ENCODE measurements at regions not wholly inside any gene's neighbourhood (a gene's known extent, or its start where the extent isn't known, plus 50 kb on each side); places are given as distances from the start of the nearest gene placed in this dataset.

GRCh38 chr11:11090495-11090894 lies 232.6 kb upstream of the ZBED5 start (continued):
- TF ChIP-seq ZNF532 (CRISPR knock-in tag; IDR thresholded peaks at IDR 0.05; ENCODE audit: borderline replicate concordance) (no peak), NFE2L1 (CRISPR knock-in tag; IDR thresholded peaks at IDR 0.05) (no peak), RORB (CRISPR knock-in tag; IDR thresholded peaks at IDR 0.05) (no peak), OVOL2 (CRISPR knock-in tag; IDR thresholded peaks at IDR 0.05; ENCODE audit: borderline replicate concordance) (no peak), ZNF396 (CRISPR knock-in tag; IDR thresholded peaks at IDR 0.05; ENCODE audit: borderline replicate concordance) (no peak), AR (CRISPR knock-in tag; IDR thresholded peaks at IDR 0.05) (no peak), ETV6 (CRISPR knock-in tag; IDR thresholded peaks at IDR 0.05) (no peak), MLX (CRISPR knock-in tag; IDR thresholded peaks at IDR 0.05) (no peak)

GRCh38 chr11:11089805-11090204 lies 232.0 kb upstream of the ZBED5 start:
- H3K4me1 Mint-ChIP-seq: peaks cover 5% of the 10 kb centered on the region
- H3K9me3 Mint-ChIP-seq: peaks cover 53% of the 10 kb centered on the region
- ChIA-PET CTCF (no interaction called here), POLR2A (no interaction called here)
- no peak overlapping the region for H3K27ac Mint-ChIP-seq
- no peak for ATAC-seq
- no peak for DNase-seq (ENCODE audit: low spot score)
- H3K27me3 Mint-ChIP-seq (ENCODE audit: low read depth): peaks cover 4% of the 10 kb centered on the region
- no peak overlapping the region for H3K4me3 Mint-ChIP-seq
- H3K36me3 Mint-ChIP-seq: peaks cover 32% of the 10 kb centered on the region
- TF ChIP-seq ATF6 (CRISPR knock-in tag; IDR thresholded peaks at IDR 0.05) (no peak), PRDM15 (CRISPR knock-in tag; IDR thresholded peaks at IDR 0.05) (no peak), FOXP4 (CRISPR knock-in tag; IDR thresholded peaks at IDR 0.05) (no peak), ZNF121 (CRISPR knock-in tag; IDR thresholded peaks at IDR 0.05) (no peak), STAT6 (CRISPR knock-in tag; conservative IDR thresholded peaks at IDR 0.05; ENCODE audit: low read depth) (no peak), TP53 (CRISPR knock-in tag; IDR thresholded peaks at IDR 0.05) (no peak), FOXJ3 (CRISPR knock-in tag; IDR thresholded peaks at IDR 0.05; ENCODE audit: borderline replicate concordance) (no peak), ATF2 (CRISPR knock-in tag; IDR thresholded peaks at IDR 0.05; ENCODE audit: borderline replicate concordance, low read depth) (no peak), SMAD3 (CRISPR knock-in tag; IDR thresholded peaks at IDR 0.05; ENCODE audit: borderline replicate concordance) (no peak)
